Panc1 (cell line): ENCODE measurements at regions not wholly inside any gene's neighbourhood (a gene's known extent, or its start where the extent isn't known, plus 50 kb on each side); places are given as distances from the start of the nearest gene placed in this dataset.

ENCODE experiments used
- ATAC-seq: fragments of 200-7000 bp; cut with Tn5 transposase; 2 replicates; pipeline ENCODE4 v1.9.1; 2020; ENCODE audit warnings: mild to moderate bottlenecking, moderate library complexity
- BruUV-seq: library from RNA; stranded (reverse); fragments of 400-500 nt; replicated peaks from 2 replicates; lab custom pipeline; 2021; lab: Mats Ljungman, UMichigan
- CTCF ChIA-PET: fragments of 300-600 bp; sonication (Branson Sonifier 250); formaldehyde crosslinking; loops from one replicate; lab custom pipeline; 2022; ENCODE audit warnings: antibody characterized with exemption; lab: Charles Lee
- POLR2A ChIA-PET: fragments of 300-600 bp; sonication (Branson Sonifier 250); formaldehyde crosslinking; loops from one replicate; lab custom pipeline; 2022; ENCODE audit warnings: antibody characterized with exemption; lab: Charles Lee
- DNase-seq: peaks from one replicate; pipeline ENCODE4 v3.0.0-alpha.2; 2010; ENCODE audit warnings: low read depth, low spot score
- H3K27ac ChIP-seq: 2 replicates; pipeline ENCODE4 v1.5.1; 2011; ENCODE audit warnings: mild to moderate bottlenecking, low read length, inconsistent platforms
- H3K27me3 ChIP-seq: fragments of 200-500 bp; sonication (Bioruptor generic); 2 replicates; pipeline ENCODE4 v1.6.0; 2014; ENCODE audit warnings: low read length, inconsistent platforms; ENCODE audit not compliant: control insufficient read depth, insufficient read depth
- H3K36me3 ChIP-seq: fragments of 200-500 bp; sonication (Bioruptor generic); 2 replicates; pipeline ENCODE4 v1.5.1; 2014; ENCODE audit warnings: inconsistent platforms, mild to moderate bottlenecking, low read length, moderate library complexity; ENCODE audit not compliant: control insufficient read depth, insufficient read depth
- H3K4me1 ChIP-seq: 2 replicates; pipeline ENCODE4 v1.5.1; 2011; ENCODE audit warnings: inconsistent platforms, mild to moderate bottlenecking, low read length, moderate library complexity; ENCODE audit not compliant: control insufficient read depth, insufficient read depth
- H3K4me3 ChIP-seq, 2 experiments: 2 replicates each; pipeline ENCODE4 v1.5.1; 2011 to 2012; ENCODE audit warnings: low read depth in 2 of 2, low read length in 2 of 2, mild to moderate bottlenecking in 2 of 2, inconsistent platforms in 1 of 2, moderate library complexity in 1 of 2
- H3K9me3 ChIP-seq: fragments of 200-500 bp; sonication (Bioruptor generic); 2 replicates; pipeline ENCODE4 v1.5.1; 2014; ENCODE audit warnings: low read depth, mild to moderate bottlenecking, inconsistent platforms, low read length, moderate library complexity; ENCODE audit not compliant: control insufficient read depth, insufficient read depth
- CTCF ChIP-seq: fragments of 450-650 bp; IDR thresholded peaks from 2 replicates; pipeline ENCODE4 v1.5.1; 2017; ENCODE audit warnings: mild to moderate bottlenecking
- POLR2AphosphoS5 ChIP-seq: IDR thresholded peaks from 2 replicates; pipeline ENCODE4 v1.6.1; 2012; ENCODE audit warnings: mild to moderate bottlenecking, low read depth, low read length, moderate library complexity
- REST ChIP-seq, 2 experiments: IDR thresholded peaks; 2 replicates each; pipeline ENCODE4 v1.6.1; 2011 to 2012; ENCODE audit warnings: low read depth in 2 of 2, control low read depth in 1 of 2, low read length in 1 of 2, mild to moderate bottlenecking in 1 of 2, moderate library complexity in 1 of 2; ENCODE audit not compliant: insufficient read depth in 1 of 2
- SIN3A ChIP-seq: IDR thresholded peaks from 2 replicates; pipeline ENCODE4 v1.6.1; 2012; ENCODE audit warnings: low read depth, mild to moderate bottlenecking, low read length, moderate library complexity, borderline replicate concordance; ENCODE audit not compliant: insufficient read depth
- TCF7L2 ChIP-seq: IDR thresholded peaks from 2 replicates; pipeline ENCODE4 v1.6.1; 2011; ENCODE audit warnings: mild to moderate bottlenecking, low read depth, low read length, inconsistent platforms
- in situ Hi-C: cut with HindIII; loops from 2 replicates; pipeline ENCODE4 v1.10.0; 2016; ENCODE audit warnings: low sequenced_read_pairs, low pct_unique_long_range_greater_than_20kb
- intact Hi-C: fragments of 100-400 bp; cut with micrococcal nuclease; formaldehyde crosslinking; loops from one replicate; pipeline ENCODE4 v1.10.0; 2022; ENCODE audit not compliant: unreplicated experiment

- POLR2A ChIA-PET = no interaction called here
Observed at GRCh38 chr10:133032976-133033741, 54.6 kb upstream of the ADGRA1 start.

GRCh38 chr10:133032231-133032630 is 55.5 kb upstream of the ADGRA1 start:
- POLR2A ChIA-PET = no interaction called here
- H3K4me1 ChIP-seq = no peaks in the 10 kb centered on the region
- no peak overlapping the region for H3K27ac ChIP-seq
- ATAC-seq (no peak), DNase-seq (no peak)
- peaks cover 23% of the 10 kb centered on the region for H3K27me3 ChIP-seq
- in situ Hi-C loops (no loop called here), intact Hi-C loops (no loop called here)
- H3K9me3 ChIP-seq = no peaks in the 10 kb centered on the region
- no TSS peak for BruUV-seq
- CTCF ChIA-PET = no interaction called here
- H3K4me3 ChIP-seq = no peak overlapping the region
- no peaks in the 10 kb centered on the region for H3K36me3 ChIP-seq
- TF ChIP-seq CTCF (no peak), SIN3A (no peak), REST (IDR thresholded peaks at IDR 0.05; ENCODE audit: insufficient read depth in 1 of 2, low read depth in 2 of 2, low read length in 1 of 2) (no peak), POLR2AphosphoS5 (no peak), TCF7L2 (no peak)

More at GRCh38 chr10:133032976-133033741, 54.6 kb upstream of the ADGRA1 start:
- Histone ChIP-seq H3K36me3 (no peaks in the 10 kb centered on the region), H3K27ac (no peak overlapping the region), H3K4me1 (no peaks in the 10 kb centered on the region), H3K27me3 (peaks cover 25% of the 10 kb centered on the region), H3K4me3 (no peak overlapping the region), H3K9me3 (no peaks in the 10 kb centered on the region)
- in situ Hi-C loops (no loop called here), intact Hi-C loops (no loop called here)
- ATAC-seq (no peak), DNase-seq (no peak)
- TF ChIP-seq REST (IDR thresholded peaks at IDR 0.05; ENCODE audit: insufficient read depth in 1 of 2, low read depth in 2 of 2, low read length in 1 of 2) (no peak), CTCF (no peak), SIN3A (no peak), TCF7L2 (no peak)
- CTCF ChIA-PET = no interaction called here
- no TSS peak for BruUV-seq
